B cell (primary cell): ENCODE measurements at regions not wholly inside any gene's neighbourhood (a gene's known extent, or its start where the extent isn't known, plus 50 kb on each side); places are given as distances from the start of the nearest gene placed in this dataset.

Experiments
- EZH2 ChIP-seq: IDR thresholded peaks from 2 replicates; pipeline ENCODE4 v1.6.1; 2012; ENCODE audit warnings: borderline replicate concordance, low read depth, mild to moderate bottlenecking, moderate library complexity, low read length; ENCODE audit not compliant: insufficient read depth, poor library complexity, severe bottlenecking
- TF ChIP-seq, protein P1 (sequence below): fragments of 200-600 bp; IDR thresholded peaks from one replicate; pipeline ENCODE4 v1.8.0; 2022; ENCODE audit warnings: antibody characterized with exemption, mild to moderate bottlenecking

DNA sequence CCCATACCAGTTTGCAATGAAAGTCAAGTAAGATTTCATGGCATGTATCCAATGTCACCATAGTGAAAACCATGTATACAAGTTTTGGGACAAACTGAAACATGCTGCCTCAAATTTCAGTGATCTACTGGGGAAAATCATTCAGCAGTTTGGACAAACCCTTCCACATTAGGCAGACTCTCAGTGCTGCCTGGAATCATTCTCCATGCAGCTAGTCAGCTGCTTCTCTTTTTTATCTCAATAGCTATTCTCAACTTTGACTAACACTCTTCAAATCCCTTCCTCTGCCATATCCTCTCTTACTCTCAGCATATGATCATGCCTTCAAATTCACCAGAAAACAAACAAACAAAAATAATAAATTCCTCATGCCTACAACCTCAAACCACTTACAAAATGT is 323.3 kb downstream of the MAN2A1 start:
- TF ChIP-seq, protein P1, sequence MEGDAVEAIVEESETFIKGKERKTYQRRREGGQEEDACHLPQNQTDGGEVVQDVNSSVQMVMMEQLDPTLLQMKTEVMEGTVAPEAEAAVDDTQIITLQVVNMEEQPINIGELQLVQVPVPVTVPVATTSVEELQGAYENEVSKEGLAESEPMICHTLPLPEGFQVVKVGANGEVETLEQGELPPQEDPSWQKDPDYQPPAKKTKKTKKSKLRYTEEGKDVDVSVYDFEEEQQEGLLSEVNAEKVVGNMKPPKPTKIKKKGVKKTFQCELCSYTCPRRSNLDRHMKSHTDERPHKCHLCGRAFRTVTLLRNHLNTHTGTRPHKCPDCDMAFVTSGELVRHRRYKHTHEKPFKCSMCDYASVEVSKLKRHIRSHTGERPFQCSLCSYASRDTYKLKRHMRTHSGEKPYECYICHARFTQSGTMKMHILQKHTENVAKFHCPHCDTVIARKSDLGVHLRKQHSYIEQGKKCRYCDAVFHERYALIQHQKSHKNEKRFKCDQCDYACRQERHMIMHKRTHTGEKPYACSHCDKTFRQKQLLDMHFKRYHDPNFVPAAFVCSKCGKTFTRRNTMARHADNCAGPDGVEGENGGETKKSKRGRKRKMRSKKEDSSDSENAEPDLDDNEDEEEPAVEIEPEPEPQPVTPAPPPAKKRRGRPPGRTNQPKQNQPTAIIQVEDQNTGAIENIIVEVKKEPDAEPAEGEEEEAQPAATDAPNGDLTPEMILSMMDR, result no peak
- TF ChIP-seq EZH2, result no peak
